ENCODE measurements at regions not wholly inside any gene's neighbourhood (a gene's known extent, or its start where the extent isn't known, plus 50 kb on each side); places are given as distances from the start of the nearest gene placed in this dataset.

- H3K36me3 ChIP-seq, result no peaks in the 10 kb centered on the region
- no peaks in the 10 kb centered on the region for H3K9me3 ChIP-seq
- no peak for ATAC-seq
- H3K4me3 ChIP-seq, result no peak overlapping the region
- WGBS, 4 donors, result 76 to 90% (median 83%) methylated on average over 3 of the region's 3 CpGs
- DNase-seq, result no peak
- no peak overlapping the region for H3K27ac ChIP-seq
- no peaks in the 10 kb centered on the region for H3K27me3 ChIP-seq
- TF ChIP-seq CTCF (IDR thresholded peaks at IDR 0.05) (no peak), POLR2A (IDR thresholded peaks at IDR 0.05) (no peak)
- intact Hi-C loops (cut with DNase I), result no loop called here
- no peaks in the 10 kb centered on the region for H3K4me1 ChIP-seq
Observed at GRCh38 chr4:163795885-163796284, 301.4 kb downstream of the TMA16 start.

DNA sequence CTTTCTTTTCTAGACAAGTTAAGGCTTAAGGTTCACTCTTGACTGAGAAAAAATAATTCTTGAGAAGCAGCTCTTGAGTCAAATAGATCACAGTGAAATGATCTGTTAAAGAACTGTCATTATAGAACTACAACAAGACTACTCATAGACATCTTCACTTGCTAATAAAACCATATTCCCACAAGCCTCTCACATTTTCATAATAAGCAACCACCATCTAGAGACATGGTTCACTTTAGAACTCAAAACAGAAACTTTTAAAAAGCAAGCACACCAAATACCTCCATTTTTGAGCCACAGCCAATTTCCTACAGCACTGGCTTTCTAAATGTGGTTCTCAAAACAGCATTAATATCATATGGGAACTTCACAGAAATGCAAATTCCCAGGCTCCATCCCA is 309.5 kb downstream of the TMA16 start:
- Histone ChIP-seq H3K9me3 (no peaks in the 10 kb centered on the region), H3K4me3 (no peak overlapping the region), H3K27ac (no peak overlapping the region), H3K4me1 (no peaks in the 10 kb centered on the region), H3K36me3 (no peaks in the 10 kb centered on the region), H3K27me3 (no peaks in the 10 kb centered on the region)
- TF ChIP-seq CTCF (IDR thresholded peaks at IDR 0.05), result no peak
- no peak for TF ChIP-seq POLR2A (IDR thresholded peaks at IDR 0.05)
- ATAC-seq (no peak), DNase-seq (no peak)
- intact Hi-C loops (cut with DNase I), result no loop called here

DNA sequence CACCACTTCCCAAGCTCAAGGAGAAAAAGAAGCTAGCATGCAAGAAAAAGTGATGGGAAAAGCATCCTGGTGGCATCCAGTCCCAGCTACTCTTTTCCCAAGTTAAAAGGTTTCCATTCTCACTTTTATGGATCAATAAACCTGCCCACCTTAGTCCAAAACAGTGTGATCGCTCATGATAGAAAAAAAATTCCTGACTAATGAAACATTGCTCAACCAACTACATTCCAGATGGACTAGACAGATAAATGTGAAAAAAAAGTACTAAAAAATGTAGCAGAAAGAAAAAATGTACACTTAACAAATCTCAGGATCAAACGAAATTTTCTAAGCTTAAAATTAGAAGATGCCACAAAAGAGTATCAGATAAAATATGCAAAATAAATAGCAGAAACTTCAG is 312.2 kb downstream of the TMA16 start:
- H3K9me3 ChIP-seq, result no peaks in the 10 kb centered on the region
- H3K27ac ChIP-seq, result no peak overlapping the region
- H3K4me1 ChIP-seq, result no peaks in the 10 kb centered on the region
- no peaks in the 10 kb centered on the region for H3K27me3 ChIP-seq
- H3K4me3 ChIP-seq, result no peak overlapping the region
- 66 to 74% (median 69%) methylated on average over 2 of the region's 2 CpGs for WGBS, 4 donors
- ATAC-seq (no peak), DNase-seq (no peak)
- TF ChIP-seq CTCF (IDR thresholded peaks at IDR 0.05), result no peak
- TF ChIP-seq POLR2A (IDR thresholded peaks at IDR 0.05), result no peak
- no peaks in the 10 kb centered on the region for H3K36me3 ChIP-seq
- intact Hi-C loops (cut with DNase I), result no loop called here

DNA sequence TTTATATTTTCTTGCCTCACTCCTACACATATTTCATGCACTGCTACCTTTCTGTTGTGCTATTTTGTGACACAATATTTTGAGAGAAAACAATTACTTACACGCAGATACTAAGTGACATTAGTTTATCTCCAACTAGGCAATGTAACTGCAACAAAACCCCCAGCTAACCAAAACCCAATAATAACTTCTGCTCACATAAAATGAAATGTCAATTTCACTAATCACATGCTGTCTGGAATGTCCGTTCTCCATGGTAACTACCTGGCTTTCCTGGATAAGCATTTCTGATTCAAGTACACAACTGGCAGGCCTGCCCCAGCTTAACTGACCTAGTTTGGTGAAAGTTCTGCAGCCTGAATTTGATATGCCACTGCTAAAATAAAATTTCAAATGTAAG is 313.5 kb downstream of the TMA16 start:
- no peak for DNase-seq

More for the DNA sequence above, 313.5 kb downstream of the TMA16 start:
- no peaks in the 10 kb centered on the region for H3K27me3 ChIP-seq
- intact Hi-C loops (cut with DNase I), result no loop called here
- no peaks in the 10 kb centered on the region for H3K36me3 ChIP-seq
- WGBS, 4 donors, result 73 to 78% (median 76%) methylated on average over 2 of the region's 2 CpGs
- no peaks in the 10 kb centered on the region for H3K4me1 ChIP-seq
- no peak for ATAC-seq
- TF ChIP-seq CTCF (IDR thresholded peaks at IDR 0.05), result no peak
- H3K27ac ChIP-seq, result no peak overlapping the region
- no peak overlapping the region for H3K4me3 ChIP-seq
- no peaks in the 10 kb centered on the region for H3K9me3 ChIP-seq

All from heart left ventricle (tissue), 16 donors.